HCT116 (cell line): ENCODE measurements at regions not wholly inside any gene's neighbourhood (a gene's known extent, or its start where the extent isn't known, plus 50 kb on each side); places are given as distances from the start of the nearest gene placed in this dataset.

Experiments
- EGR1 ChIP-seq: IDR thresholded peaks from 2 replicates; pipeline ENCODE4 v1.6.1; 2012; ENCODE audit warnings: low read depth
- JUND ChIP-seq: IDR thresholded peaks from 2 replicates; pipeline ENCODE4 v1.6.1; 2012
- POLR2A ChIP-seq: IDR thresholded peaks from 2 replicates; pipeline ENCODE4 v1.7.0; 2011; ENCODE audit warnings: borderline replicate concordance; ENCODE audit not compliant: insufficient read depth, insufficient read length; ENCODE audit errors: extremely low read depth
- SIN3A ChIP-seq: IDR thresholded peaks from 2 replicates; pipeline ENCODE4 v1.6.1; 2012; ENCODE audit warnings: low read depth
- YY1 ChIP-seq: IDR thresholded peaks from 2 replicates; pipeline ENCODE4 v1.6.1; 2011; ENCODE audit warnings: low read length, low read depth, moderate library complexity, mild to moderate bottlenecking; ENCODE audit not compliant: insufficient replicate concordance; ENCODE audit errors: extremely low read depth
- TF ChIP-seq, protein P1 (sequence below), 3 experiments: fragments of 200-600 bp in 1 of 3; sonication (generic) in 1 of 3; IDR thresholded peaks in 2 of 3; conservative IDR thresholded peaks in 1 of 3; 2 replicates each; pipeline ENCODE4 v1.5.1; 2012 to 2017; ENCODE audit warnings: low read depth in 2 of 3, low read length in 2 of 3, antibody characterized with exemption in 1 of 3, borderline replicate concordance in 1 of 3, control low read depth in 1 of 3, mild to moderate bottlenecking in 1 of 3, mixed read lengths in 1 of 3, mixed run types in 1 of 3, moderate library complexity in 1 of 3; ENCODE audit not compliant: insufficient read depth in 1 of 3

DNA sequence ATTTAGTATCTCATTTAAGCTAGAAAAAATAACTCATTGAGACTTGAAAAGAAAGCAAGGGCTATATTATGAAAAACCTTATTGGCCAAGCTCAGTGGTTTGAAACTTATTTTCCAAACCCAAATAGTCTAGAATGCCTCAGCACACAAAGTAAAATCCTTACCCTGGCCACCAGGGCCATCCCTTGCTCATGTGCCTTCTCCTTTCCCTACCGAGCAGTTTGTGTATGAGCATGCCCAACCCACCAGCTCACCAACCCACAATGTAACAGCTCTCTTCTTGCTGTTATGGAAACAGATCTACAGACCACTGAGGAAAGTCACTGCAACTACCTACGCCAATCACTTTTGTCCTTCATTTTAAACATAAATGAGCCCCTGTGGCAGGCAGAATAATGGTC, 79.6 kb upstream of the CARMIL1 start:
- TF ChIP-seq, protein P1, sequence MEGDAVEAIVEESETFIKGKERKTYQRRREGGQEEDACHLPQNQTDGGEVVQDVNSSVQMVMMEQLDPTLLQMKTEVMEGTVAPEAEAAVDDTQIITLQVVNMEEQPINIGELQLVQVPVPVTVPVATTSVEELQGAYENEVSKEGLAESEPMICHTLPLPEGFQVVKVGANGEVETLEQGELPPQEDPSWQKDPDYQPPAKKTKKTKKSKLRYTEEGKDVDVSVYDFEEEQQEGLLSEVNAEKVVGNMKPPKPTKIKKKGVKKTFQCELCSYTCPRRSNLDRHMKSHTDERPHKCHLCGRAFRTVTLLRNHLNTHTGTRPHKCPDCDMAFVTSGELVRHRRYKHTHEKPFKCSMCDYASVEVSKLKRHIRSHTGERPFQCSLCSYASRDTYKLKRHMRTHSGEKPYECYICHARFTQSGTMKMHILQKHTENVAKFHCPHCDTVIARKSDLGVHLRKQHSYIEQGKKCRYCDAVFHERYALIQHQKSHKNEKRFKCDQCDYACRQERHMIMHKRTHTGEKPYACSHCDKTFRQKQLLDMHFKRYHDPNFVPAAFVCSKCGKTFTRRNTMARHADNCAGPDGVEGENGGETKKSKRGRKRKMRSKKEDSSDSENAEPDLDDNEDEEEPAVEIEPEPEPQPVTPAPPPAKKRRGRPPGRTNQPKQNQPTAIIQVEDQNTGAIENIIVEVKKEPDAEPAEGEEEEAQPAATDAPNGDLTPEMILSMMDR (IDR thresholded peaks at IDR 0.05 in 2 of 3, conservative IDR thresholded peaks at IDR 0.05 in 1 of 3; ENCODE audit: borderline replicate concordance in 1 of 3, insufficient read depth in 1 of 3, low read depth in 2 of 3, low read length in 2 of 3) = no peak
- no peak for TF ChIP-seq EGR1
- TF ChIP-seq SIN3A = no peak
- no peak for TF ChIP-seq POLR2A
- TF ChIP-seq YY1 = no peak
- TF ChIP-seq JUND = no peak
